WTC11 (cell line): ENCODE measurements at regions not wholly inside any gene's neighbourhood (a gene's known extent, or its start where the extent isn't known, plus 50 kb on each side); places are given as distances from the start of the nearest gene placed in this dataset.

ENCODE experiments used
- CBFB ChIP-seq: sonication (generic); formaldehyde crosslinking; IDR thresholded peaks from 2 replicates; pipeline ENCODE4 v1.8.1; 2022; ENCODE audit warnings: mild to moderate bottlenecking, low read depth, missing genetic modification reagents
- MYBL2 ChIP-seq: sonication (generic); formaldehyde crosslinking; IDR thresholded peaks from 2 replicates; pipeline ENCODE4 v1.8.1; 2023; ENCODE audit warnings: mild to moderate bottlenecking, moderate library complexity, missing genetic modification reagents
- ZNF121 ChIP-seq: sonication (generic); formaldehyde crosslinking; IDR thresholded peaks from 2 replicates; pipeline ENCODE4 v1.8.0; 2023; ENCODE audit warnings: missing genetic modification reagents
- ZNF138 ChIP-seq: sonication (generic); formaldehyde crosslinking; conservative IDR thresholded peaks from 2 replicates; pipeline ENCODE4 v1.8.1; 2022; ENCODE audit warnings: mild to moderate bottlenecking, moderate library complexity, missing genetic modification reagents
- TF ChIP-seq, protein P1 (sequence below): fragments of 200-600 bp; IDR thresholded peaks from 2 replicates; pipeline ENCODE4 v1.8.0; 2022; ENCODE audit warnings: antibody characterized with exemption
- TF ChIP-seq, protein P2 (sequence below): sonication (generic); formaldehyde crosslinking; IDR thresholded peaks from 2 replicates; pipeline ENCODE4 v1.8.1; 2023; ENCODE audit warnings: mild to moderate bottlenecking, missing genetic modification reagents
- TF ChIP-seq, protein P3 (sequence below): sonication (generic); formaldehyde crosslinking; IDR thresholded peaks from 2 replicates; pipeline ENCODE4 v1.8.0; 2022; ENCODE audit warnings: mild to moderate bottlenecking, missing genetic modification reagents

DNA sequence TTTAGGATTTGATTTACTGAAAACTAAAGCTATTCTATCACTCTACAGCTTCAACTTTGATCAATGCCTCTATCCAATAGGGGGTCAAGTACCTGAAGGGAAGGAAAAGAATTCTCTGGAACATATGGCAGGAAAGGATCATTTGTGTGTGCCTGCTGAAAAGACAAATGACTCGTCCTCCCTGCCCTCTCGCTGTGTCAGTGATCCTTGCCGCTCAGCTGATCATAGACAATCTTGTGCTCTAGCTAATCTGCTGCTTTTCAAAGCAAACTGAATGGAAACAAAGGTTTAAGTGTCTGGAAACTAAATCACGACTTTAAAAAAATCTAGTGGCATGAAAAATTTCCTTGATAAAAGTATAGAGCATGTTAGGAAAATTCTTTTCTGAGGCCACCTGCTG lies 75.6 kb upstream of the CPO start:
- TF ChIP-seq, protein P1, sequence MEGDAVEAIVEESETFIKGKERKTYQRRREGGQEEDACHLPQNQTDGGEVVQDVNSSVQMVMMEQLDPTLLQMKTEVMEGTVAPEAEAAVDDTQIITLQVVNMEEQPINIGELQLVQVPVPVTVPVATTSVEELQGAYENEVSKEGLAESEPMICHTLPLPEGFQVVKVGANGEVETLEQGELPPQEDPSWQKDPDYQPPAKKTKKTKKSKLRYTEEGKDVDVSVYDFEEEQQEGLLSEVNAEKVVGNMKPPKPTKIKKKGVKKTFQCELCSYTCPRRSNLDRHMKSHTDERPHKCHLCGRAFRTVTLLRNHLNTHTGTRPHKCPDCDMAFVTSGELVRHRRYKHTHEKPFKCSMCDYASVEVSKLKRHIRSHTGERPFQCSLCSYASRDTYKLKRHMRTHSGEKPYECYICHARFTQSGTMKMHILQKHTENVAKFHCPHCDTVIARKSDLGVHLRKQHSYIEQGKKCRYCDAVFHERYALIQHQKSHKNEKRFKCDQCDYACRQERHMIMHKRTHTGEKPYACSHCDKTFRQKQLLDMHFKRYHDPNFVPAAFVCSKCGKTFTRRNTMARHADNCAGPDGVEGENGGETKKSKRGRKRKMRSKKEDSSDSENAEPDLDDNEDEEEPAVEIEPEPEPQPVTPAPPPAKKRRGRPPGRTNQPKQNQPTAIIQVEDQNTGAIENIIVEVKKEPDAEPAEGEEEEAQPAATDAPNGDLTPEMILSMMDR: no peak
- TF ChIP-seq ZNF121 (CRISPR knock-in tag) (no peak), ZNF138 (CRISPR knock-in tag) (no peak), CBFB (no peak), MYBL2 (no peak)
- TF ChIP-seq, protein P2, sequence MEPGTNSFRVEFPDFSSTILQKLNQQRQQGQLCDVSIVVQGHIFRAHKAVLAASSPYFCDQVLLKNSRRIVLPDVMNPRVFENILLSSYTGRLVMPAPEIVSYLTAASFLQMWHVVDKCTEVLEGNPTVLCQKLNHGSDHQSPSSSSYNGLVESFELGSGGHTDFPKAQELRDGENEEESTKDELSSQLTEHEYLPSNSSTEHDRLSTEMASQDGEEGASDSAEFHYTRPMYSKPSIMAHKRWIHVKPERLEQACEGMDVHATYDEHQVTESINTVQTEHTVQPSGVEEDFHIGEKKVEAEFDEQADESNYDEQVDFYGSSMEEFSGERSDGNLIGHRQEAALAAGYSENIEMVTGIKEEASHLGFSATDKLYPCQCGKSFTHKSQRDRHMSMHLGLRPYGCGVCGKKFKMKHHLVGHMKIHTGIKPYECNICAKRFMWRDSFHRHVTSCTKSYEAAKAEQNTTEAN (CRISPR knock-in tag): no peak
- TF ChIP-seq, protein P3, sequence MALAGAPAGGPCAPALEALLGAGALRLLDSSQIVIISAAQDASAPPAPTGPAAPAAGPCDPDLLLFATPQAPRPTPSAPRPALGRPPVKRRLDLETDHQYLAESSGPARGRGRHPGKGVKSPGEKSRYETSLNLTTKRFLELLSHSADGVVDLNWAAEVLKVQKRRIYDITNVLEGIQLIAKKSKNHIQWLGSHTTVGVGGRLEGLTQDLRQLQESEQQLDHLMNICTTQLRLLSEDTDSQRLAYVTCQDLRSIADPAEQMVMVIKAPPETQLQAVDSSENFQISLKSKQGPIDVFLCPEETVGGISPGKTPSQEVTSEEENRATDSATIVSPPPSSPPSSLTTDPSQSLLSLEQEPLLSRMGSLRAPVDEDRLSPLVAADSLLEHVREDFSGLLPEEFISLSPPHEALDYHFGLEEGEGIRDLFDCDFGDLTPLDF (CRISPR knock-in tag): no peak
